ENCODE measurements at regions not wholly inside any gene's neighbourhood (a gene's known extent, or its start where the extent isn't known, plus 50 kb on each side); places are given as distances from the start of the nearest gene placed in this dataset.

DNA sequence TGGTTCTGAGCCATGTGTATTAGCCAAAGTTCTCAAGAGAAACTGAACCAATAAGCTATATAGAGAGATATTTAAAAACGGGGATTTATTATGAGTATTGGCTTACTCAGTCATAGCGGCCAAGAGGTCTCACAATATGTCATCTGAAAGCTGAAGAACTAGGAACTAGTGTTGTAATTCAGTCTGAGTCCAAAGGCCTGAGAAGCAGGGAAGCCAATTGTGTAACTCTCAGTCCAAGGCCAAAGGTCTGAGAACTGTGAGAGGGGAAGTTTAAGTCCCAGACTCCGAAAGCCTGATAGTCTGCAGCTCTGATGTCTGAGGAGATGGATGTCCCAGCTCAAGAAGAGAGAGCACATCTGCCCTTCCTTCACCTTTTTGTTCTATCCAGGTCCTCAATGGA lies 344.8 kb upstream of the USP15 start:
- TF ChIP-seq CTCF (IDR thresholded peaks at IDR 0.05; ENCODE audit: low read depth, low read length, poor library complexity, severe bottlenecking) (no peak), EZH2phosphoT487 (IDR thresholded peaks at IDR 0.05; ENCODE audit: borderline replicate concordance, low read length) (no peak)

Measured in DOHH2 (cell line).